ENCODE measurements at regions not wholly inside any gene's neighbourhood (a gene's known extent, or its start where the extent isn't known, plus 50 kb on each side); places are given as distances from the start of the nearest gene placed in this dataset.
A peak's percentile ranks its signal among the peaks of the same experiment; 100 is the strongest.

GRCh38 chr15:93486407-93487117 lies 397.6 kb upstream of the RGMA start:
- no peak overlapping the region for H3K4me3 ChIP-seq (ENCODE audit: low read depth, poor library complexity, severe bottlenecking)
- no peak for DNase-seq (ENCODE audit: low spot score in 2 of 2)
- 66 to 71% methylated on average over 13 of the region's 13 CpGs for WGBS, 2 donors
- intact Hi-C loops (cut with DNase I; ENCODE audit: low total_unique reads) = no loop called here
- TF ChIP-seq POLR2A (IDR thresholded peaks at IDR 0.05) (no peak), CTCF (IDR thresholded peaks at IDR 0.05) (no peak)

GRCh38 chr15:93485438-93486327 lies 396.7 kb upstream of the RGMA start:
- WGBS, 2 donors = 54 to 55% methylated on average over 11 of the region's 11 CpGs
- TF ChIP-seq CTCF (IDR thresholded peaks at IDR 0.05) (no peak), POLR2A (IDR thresholded peaks at IDR 0.05) (no peak)
- intact Hi-C loops (cut with DNase I; ENCODE audit: low total_unique reads) = no loop called here
- no peak overlapping the region for H3K4me3 ChIP-seq (ENCODE audit: low read depth, poor library complexity, severe bottlenecking)
- peak in 1 of 2 donors; percentile 44 for DNase-seq (ENCODE audit: low spot score in 2 of 2)

GRCh38 chr15:93483923-93484322 lies 394.9 kb upstream of the RGMA start:
- WGBS, 2 donors = 93 to 94% methylated on average over 4 of the region's 4 CpGs
- no peak for TF ChIP-seq POLR2A (IDR thresholded peaks at IDR 0.05)
- no peak for TF ChIP-seq CTCF (IDR thresholded peaks at IDR 0.05)
- DNase-seq (ENCODE audit: low spot score in 2 of 2) = no peak
- H3K4me3 ChIP-seq (ENCODE audit: low read depth, poor library complexity, severe bottlenecking) = no peak overlapping the region
- intact Hi-C loops (cut with DNase I; ENCODE audit: low total_unique reads) = no loop called here

- no peak overlapping the region for H3K4me3 ChIP-seq (ENCODE audit: low read depth, poor library complexity, severe bottlenecking)
- intact Hi-C loops (cut with DNase I; ENCODE audit: low total_unique reads) = no loop called here
- no peak for DNase-seq (ENCODE audit: low spot score in 2 of 2)
- WGBS, 2 donors = 70 to 71% methylated on average over 6 of the region's 6 CpGs
- TF ChIP-seq CTCF (IDR thresholded peaks at IDR 0.05) (no peak), POLR2A (IDR thresholded peaks at IDR 0.05) (no peak)
These were observed 393.7 kb upstream of the RGMA start for GRCh38 chr15:93482731-93483130.

- 45 to 48% methylated on average over 2 of the region's 2 CpGs for WGBS, 2 donors
- intact Hi-C loops (cut with DNase I; ENCODE audit: low total_unique reads) = no loop called here
- no peak overlapping the region for H3K4me3 ChIP-seq (ENCODE audit: low read depth, poor library complexity, severe bottlenecking)
- peak; percentile 77 to 92 for DNase-seq (ENCODE audit: low spot score in 2 of 2)
- no peak for TF ChIP-seq POLR2A (IDR thresholded peaks at IDR 0.05)
- no peak for TF ChIP-seq CTCF (IDR thresholded peaks at IDR 0.05)
These were observed 390.7 kb upstream of the RGMA start for GRCh38 chr15:93479715-93480114.
